ENCODE measurements at regions not wholly inside any gene's neighbourhood (a gene's known extent, or its start where the extent isn't known, plus 50 kb on each side); places are given as distances from the start of the nearest gene placed in this dataset.

DNA sequence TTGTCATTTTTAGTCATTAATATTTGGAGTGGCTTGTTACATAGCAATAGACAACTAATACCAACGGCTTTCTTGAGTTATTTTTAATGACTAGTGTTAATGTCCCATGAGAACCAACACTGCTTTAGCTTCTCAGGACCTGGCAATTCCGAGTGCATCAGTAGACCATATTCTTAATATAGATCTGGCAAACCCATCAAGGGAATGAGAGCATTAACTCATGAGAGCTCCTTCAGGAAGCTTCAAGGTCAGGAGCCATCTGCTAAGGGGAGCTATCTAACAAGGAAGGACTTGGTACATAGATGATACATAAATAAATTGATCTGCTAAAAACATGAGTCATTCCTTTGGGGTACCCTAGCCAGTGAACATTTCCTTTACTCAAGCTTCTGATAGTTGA, 122.6 kb upstream of the EPHA3 start:
- TF ChIP-seq CTCF (tag by site-specific recombination; IDR thresholded peaks at IDR 0.05) (no peak), ZXDB (tag by site-specific recombination; IDR thresholded peaks at IDR 0.05) (no peak), ZNF362 (tag by site-specific recombination; IDR thresholded peaks at IDR 0.05) (no peak), TCF7L2 (IDR thresholded peaks at IDR 0.05; ENCODE audit: borderline replicate concordance, low read depth, low read length) (no peak), INSM2 (tag by site-specific recombination; IDR thresholded peaks at IDR 0.05) (no peak), GLI2 (tag by site-specific recombination; IDR thresholded peaks at IDR 0.05; ENCODE audit: borderline replicate concordance, low read depth) (no peak)

Measured in HEK293 (cell line).